HG03342 (cell line): ENCODE measurements at regions not wholly inside any gene's neighbourhood (a gene's known extent, or its start where the extent isn't known, plus 50 kb on each side); places are given as distances from the start of the nearest gene placed in this dataset.

Experiments used
- ATAC-seq: cut with Tn5 transposase; IDR thresholded peaks from one replicate; pipeline ENCODE4 v1.9.1; 2021; ENCODE audit warnings: mild to moderate bottlenecking, moderate library complexity; ENCODE audit not compliant: unreplicated experiment

DNA sequence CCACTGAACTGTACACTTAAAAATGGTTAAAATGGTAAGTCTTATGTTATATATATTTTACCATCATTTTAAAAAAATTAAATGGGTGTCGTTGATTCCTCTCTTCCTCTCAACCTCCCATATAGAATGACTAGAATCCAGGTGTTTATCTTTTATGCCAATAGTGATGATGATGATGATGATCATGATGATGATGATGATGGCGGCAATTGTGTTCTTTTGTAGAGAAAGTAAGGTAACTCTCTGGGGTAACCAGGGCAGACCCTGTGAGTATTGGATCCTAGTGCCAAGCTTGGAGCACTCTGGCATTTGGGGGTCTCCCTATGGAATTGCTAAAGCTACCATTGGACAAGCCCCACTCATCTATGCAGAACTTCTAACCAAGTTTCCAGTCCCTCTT, 113.6 kb downstream of the GLI2 start:
- ATAC-seq, result no peak

DNA sequence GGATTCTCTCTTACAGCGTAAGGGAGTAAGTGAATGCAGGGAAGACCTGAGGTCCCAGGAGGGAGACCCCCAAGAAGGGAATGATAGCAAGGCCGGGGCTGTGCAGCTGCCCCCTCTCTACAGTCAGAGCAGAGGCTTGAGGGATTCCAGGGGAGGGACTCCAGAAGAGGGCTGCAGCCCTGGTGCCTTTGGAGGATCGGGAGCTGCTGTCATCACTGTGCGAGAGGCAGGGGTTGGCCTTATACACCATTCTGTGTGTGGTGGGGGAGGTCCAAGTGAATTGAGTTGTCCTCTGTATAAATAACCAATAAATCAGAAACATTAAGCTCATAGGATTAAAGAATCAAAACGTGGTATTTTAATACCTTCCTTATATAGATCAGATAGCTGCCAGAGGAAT, 114.9 kb downstream of the GLI2 start:
- no peak for ATAC-seq

DNA sequence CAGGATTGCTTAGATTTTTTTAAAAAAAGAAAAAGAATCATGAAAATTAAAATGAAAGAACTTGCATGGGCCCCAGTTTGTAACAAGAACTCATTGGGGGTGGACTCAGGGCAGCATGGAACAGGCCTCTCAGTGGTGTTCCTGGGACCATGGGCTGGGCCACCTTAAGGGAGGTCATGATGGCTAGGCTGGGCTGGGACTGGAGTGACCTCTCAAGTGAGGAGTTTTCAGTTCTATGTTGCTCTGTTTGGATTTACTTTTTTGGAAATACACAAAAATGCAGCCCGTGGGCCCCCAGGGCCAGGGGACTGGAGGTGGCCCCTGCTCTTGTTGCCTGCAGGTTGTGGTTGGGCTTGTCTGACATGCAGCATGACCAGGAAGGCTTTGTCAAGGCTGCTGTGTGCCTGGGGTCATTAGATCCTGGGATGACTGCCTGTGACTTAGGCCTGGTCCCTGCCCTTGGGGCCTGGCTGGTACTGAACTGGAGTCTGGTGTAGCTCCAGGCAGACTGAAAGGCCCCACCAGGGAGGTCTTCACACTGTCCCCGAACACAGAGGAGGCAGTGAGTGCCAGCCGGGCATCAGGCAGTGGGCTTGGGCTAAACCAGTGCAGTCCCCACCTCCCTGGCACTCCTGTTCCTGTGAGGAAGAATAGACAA, 115.6 kb downstream of the GLI2 start:
- ATAC-seq, result no peak

DNA sequence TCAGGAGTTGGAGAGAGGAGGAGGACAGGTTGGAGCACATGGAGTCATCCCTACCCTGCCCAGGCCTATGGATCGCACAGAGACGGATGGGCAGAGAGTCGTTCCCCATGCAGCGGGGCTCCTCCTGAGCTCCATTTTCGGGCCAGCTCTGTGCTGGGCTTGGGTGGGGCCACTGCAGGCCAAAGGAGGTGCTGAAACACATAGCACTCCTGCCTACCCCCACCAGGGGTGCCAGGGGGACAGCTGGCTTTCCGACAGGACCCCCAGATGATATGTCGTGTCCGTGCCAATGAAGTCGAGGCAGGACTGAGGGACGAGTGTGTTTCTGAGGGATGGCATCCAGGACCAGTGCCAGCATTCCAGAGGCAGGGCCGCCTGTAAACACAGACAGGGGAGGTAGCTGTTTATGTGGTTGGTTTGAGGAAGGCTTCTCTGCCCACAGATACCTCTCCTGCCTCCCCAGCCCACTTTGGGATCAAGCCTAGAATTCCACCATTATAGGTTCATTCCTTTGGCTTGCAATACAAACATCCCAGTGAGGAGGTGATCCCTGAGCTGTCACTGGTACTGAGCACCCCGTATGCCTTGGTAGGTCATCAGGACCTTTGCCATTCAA, 116.6 kb downstream of the GLI2 start:
- ATAC-seq, result no peak

DNA sequence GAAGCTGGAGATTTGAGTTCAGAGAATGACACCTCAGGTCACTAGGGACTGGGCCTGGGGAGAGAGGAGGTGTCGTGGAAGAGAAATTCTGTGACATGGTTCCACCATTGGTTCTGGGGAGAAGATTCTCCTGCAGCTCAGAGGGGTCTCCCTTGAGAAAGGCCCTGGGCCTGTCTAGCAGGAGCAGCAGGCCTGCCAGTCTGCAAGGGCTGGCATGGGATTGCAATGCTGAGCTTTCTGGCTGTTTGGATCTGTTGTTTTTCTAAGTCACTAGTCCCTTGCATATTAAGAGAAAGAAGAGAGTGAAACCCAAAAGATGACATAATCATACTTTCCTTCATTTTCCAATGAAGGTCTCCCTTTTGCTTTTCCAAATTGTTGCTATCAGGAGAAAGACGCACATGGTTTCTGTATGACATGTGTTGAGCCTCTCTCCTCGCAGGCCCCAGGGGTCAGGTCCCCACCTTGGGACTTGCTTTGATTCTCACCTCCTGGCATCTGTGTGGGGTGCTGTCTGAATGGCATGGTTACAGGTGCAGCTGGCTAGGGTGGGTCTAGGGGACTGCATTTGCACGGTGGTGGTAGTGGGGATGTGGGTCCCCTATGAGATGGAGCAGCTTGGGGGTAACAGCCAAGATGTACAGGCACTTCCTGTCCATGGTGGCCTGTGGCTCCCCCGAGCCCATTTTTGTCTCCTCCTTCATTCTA, 117.8 kb downstream of the GLI2 start:
- ATAC-seq, result no peak

DNA sequence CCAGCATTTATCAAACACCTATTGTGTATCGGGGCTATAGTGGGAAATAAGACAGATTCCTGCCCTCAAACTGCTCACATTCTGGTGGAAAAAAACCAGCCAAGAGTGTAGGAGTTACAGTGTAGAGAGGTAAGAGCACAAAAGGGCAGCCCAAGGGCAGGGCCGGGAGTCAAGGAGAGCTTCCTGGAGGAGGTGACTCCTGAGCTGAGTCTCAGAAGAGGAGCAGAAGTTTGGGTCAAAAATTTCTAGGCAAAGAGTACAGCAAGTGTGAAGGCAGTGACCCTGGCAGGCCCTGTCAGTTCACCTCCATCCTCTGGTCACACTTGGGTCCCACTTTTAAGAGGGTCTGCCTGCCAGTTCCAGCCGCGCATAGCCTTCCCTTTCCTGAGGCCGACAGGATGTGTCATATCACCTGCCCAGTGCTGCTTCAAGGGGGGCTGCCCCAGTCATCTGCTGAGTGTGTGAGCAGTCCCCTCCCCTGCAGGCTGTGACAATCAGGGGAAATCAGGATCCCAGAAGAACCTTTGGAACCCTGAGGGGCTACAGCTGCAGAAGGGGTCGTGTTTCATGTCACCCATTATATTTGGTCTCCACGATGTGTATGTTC, 118.4 kb downstream of the GLI2 start:
- no peak for ATAC-seq

DNA sequence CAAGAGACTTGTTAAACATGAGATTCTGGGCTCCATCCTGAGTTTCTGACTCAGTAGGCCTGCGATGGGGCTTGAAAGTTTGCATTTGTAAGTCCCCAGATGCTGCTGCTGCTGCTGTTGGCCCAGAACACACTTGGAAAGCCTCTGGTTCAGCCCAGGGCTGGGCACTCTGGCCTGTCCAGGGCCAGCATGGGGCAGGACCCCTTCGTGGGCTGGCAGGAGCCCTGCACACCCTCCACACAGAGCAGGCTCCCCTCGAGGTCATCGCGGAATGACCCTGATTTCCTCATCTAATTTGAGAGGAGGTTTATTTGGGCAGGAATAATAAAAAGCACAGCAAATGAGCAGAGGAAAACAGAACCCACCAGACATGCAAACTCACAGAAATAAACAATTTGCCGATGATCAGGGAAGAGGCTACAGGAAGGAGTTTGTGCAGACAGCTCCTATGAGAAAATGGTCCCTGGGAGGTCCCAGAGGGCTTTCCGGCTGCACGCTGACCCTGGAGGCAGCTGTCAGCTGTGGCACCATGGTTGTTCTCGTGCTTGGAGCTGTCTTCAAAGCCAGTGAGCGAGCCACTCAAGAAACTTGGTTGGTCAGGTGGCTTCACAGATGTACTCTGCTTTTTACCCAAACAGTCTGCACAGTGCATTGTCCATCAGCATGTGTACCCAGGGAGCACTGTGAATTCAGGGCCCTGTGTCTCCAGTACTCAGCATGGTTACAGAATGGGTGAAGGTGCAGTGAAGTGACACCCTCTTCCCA, 119.3 kb downstream of the GLI2 start:
- ATAC-seq, result no peak

DNA sequence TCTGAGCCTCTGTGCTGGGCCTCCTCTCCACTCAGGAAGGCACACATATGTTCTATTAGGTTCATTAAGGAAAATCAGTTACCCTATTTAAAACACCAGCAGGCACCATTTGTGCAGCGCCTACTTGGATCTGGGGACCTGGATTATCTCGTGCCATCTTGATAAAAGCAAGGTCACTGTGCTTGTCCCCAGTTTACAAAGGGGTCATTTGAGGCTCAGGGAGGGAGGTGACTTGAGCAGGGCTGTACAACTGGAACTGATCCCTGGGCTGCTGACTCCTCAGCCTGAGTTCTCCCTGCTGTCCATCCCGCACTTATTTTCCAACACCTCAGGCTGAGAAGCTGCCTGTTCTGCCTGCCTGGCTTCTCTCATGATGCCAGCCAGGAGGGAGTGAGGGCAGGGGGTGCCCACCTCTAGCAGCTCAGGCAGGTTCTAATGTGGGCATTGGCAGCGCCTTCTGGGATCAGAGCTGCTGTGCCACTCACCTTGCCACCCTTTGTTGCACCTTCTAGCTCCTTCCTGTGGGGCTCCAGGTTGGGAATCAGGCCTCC, 120.3 kb downstream of the GLI2 start:
- no peak for ATAC-seq

DNA sequence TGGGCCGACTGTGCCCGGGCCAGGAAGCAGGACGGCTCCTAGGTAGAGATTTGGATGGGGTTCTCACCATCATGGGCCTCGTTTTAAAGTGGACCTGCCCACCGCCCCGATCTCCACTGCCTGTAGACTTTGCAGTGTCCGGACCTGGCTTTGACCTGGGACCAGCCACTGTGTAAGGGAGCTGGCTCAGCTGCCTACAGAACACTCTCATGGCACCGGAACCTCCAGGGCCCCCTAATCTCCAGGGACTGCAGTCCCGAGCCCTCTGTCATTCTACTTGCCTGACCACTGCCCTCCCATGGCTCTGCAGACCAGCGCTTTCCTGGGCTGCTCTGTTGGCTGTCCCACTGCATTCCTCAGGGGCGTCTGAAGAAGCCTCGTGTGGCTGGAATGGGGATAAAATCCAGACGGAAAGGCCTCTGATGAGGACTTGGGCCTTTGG, 120.8 kb downstream of the GLI2 start:
- ATAC-seq, result no peak

DNA sequence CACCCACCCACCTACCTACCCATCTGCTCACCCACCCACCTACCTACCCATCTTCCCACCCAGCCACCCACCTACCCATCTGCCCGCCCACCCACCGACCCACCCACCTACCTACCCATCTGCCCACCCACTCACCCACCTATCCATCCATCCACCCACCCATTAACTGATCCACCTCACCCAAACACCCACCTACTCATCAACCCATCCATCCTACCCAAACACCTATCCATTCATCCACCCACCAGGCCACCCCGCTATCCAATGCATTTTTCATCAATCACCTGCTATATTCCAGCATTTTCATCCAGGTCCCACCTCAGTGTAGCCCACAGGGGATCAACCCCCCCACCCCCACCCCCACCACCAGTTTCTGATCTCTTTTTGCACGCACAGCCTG, 121.8 kb downstream of the GLI2 start:
- ATAC-seq, result no peak

DNA sequence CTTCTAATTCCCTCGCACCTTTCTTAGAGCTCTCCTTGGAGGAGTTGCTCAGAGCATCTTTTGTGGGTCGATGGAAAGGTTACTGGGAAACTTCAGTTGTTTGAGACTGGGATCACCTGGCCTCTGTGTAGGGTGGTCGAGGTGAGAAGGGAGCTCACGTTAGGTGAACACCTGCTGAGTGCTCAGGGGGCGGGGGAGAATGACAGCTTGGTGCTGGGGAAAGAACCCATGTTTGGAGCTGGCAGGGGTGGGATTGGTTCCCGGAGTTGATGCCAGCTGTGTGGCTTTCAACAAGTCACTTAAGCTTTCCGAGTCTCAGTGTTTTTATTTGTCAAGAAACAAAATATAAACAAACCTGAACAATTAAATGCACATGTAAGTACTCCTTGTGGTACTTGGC, 122.3 kb downstream of the GLI2 start:
- ATAC-seq, result no peak

DNA sequence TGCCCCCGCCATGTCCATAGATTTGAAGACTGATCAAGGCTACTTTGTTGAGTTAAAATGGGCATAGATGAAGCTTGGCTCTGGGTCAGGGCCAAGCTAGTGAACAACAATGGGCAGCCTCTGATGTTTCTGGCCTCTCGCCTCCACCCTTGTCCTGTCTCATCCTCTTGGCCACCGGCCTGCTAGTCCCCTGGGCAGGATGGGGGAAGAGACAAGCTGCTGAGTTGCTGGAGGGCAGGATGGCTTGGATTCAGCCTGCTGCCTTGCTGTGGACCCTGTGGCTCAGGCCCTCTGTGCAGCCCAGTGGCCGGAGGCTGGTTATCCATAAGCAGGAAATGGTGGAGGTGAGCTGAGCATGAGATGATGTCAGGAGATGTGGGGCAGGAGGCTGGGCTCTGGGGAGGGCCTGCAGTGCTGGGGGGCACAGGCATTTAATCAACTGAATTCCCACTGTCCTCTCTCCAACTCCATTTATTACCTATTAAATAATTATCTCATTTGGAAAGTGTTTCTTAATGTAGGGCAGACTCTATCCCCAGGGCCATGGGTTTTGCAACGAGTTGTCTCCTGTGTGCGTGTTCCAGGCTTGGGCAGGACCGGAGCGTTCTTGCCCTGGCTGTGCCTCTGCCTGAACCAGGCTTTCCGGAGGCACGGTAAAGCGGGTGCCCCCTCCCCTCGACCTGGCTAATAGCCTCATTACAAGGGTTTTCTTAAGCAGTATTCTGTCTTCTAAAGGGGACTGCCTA, 122.9 kb downstream of the GLI2 start:
- ATAC-seq, result no peak

DNA sequence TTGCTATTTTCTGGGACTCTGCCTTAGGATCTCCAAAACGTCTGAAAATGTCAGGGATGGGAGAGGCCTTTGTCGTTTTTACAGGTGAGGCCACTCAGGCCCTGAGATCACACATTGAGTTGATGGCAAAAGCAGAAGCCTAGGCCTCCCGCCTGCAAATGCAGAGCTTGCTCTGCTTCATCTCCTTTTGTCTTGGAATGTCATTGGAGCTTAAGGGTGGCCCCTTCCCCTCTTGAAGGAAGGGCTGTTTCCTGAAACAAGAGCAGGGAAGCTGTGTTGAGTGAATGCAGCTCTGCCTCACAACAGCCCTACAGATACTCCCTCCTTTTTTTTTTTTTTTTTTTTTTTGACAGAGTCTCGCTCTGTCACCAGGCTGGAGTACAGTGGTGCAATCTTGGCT, 123.5 kb downstream of the GLI2 start:
- ATAC-seq, result no peak

DNA sequence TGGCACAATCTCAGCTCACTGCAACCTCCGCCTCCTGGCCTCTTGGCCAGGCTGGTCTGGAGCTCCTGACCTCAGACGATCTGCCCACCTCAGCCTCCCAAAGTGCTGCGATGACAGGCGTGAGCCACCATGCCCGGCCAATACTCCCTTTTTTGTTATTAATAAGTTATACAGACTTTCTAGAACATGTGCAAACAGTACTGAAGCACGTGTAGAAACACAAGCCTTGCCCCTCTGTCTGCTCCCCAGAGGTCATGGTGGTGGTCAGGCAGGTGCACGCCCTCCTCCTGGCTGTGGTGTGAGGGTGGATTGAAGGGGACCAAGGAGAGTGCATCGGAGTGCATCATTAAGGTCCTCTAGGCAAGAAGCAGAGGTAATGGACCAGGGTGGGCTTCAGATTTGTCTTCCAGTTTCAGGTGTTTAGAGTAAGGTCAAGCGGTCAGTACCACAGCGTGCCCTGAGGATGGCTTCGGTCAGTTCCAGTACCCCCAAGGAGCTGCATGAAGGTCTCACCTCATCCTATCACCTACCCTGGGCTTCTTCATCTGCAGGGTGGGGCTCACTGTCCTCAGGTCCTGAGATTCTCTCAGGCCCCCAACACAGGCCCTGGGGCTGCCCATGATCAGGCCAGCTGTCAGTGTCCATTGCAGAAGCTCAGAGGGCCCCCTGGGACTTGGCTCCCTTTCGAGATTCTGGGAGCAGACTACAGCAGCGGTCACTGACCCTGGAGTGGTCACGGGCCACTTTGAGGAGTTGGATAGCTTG, 124.3 kb downstream of the GLI2 start:
- ATAC-seq, result no peak

DNA sequence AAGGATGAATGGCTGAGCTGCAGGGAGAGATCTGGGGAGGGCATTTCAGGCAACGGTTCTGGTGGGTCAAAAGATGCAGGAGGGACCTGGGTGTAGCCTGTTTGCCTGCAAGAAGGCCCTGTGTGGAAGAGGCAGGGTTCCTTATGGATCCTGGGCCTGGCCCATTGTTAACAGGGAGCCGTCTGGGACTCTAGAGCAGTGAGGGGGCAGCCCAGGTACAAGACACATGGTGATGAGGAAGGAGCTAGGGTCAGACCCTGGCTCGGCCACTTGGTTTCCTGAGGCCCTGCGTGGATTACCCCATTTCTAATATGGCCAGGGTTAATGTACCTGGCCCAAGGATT, 124.9 kb downstream of the GLI2 start:
- no peak for ATAC-seq

DNA sequence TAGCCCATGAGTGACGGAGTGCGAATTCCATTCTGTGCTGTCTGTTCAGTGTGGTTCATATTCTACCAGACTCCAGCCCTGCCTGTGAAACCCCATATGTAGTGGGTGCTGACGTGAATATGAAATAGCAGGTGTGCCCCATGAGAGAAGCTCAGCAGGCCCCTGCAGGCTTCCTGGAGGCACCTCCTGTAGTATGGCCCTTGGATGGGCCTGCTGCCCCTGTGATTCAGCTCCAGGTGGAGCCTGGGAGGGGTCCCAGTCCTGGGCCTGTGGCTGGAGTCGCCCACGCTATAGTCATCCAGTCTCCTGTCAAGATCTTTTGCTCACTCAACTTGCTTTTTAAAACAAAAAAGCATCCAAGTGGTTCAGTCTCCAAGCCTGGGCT, 125.5 kb downstream of the GLI2 start:
- no peak for ATAC-seq

DNA sequence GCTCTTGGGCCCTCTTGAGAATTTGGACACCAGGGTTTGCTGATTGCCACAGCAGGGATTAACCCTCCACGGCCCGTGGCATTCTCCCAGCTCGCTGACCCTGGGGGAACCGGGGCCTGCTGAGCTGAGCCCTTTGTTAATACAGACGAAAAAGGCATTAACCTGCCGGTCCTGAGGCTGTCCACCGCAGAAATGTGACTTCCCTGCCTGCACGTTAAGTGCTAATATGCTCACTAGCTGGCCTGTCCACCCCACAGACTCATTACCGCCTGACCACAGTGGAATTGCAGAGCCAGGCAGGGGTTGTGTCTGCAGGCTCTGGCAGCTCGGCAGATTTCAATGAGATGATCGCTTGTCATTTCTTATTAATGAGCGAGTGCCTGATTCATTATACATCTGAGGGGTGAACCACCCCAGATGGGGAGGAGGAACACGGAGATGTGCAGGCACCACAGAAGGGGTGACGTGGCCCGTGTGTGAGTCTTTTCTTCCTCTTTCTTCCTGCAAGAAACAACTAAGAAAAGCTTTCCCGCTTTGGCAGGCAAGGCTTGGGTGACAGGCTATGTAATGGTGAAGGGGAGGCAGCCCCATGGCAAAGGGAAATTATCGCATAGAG, 126.0 kb downstream of the GLI2 start:
- no peak for ATAC-seq

DNA sequence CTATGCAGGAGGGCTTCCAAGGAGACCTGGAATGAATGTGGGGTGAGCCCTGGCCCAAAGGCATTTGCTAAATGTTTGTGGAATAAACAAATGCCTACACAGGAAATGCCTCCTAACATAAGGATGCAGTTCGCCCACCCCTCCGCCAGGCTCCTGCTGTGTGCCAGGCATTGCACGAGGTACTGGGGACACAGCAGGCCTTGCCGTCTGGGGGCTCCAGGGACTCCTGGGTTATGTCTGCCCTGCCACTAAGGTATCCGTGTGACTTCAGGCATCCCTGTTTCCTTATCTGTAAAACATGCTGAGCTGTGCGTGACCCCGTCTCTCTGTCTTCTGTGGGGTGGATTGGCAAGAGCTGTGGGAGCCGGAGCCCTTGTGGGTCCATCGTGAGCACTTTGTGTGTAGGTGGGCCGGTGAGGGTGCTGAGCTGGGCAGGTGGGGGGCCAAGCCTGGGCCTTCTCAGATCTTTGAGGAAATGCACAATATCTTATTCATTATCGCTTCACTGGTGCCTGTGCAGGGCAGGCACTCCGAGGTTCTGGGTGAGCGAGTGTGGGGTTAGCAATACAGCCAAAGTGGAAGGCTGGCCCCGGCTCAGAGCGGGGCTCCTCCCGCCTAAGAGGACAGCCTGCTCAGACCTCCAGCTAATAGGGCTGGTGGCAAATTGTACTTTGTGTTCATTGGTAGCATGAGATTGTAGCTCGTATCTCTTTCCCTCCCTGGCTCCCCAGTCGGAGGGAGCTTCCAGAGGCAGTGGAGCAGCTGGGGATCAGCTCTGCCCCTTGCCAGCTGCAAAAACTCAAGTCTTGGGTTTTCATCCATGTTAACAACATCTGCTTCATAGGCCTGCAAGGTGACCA, 126.8 kb downstream of the GLI2 start:
- ATAC-seq, result no peak
